Stimulated activated CD4-positive, alpha-beta T cell treated with anti-CD3 and anti-CD28 coated beads, TNF-alpha, amount 100 ng/mL, for 48 hours (primary cell): ENCODE measurements at regions not wholly inside any gene's neighbourhood (a gene's known extent, or its start where the extent isn't known, plus 50 kb on each side); places are given as distances from the start of the nearest gene placed in this dataset.

Source experiments
- DNase-seq, 3 donors: peaks; one replicate each; pipeline ENCODE4 v3.0.0-alpha.2; 2020; ENCODE audit warnings: low read depth in 3 of 3

GRCh38 chr2:194002699-194003368 lies 1654.2 kb upstream of the SLC39A10 start:
- no peak for DNase-seq

DNA sequence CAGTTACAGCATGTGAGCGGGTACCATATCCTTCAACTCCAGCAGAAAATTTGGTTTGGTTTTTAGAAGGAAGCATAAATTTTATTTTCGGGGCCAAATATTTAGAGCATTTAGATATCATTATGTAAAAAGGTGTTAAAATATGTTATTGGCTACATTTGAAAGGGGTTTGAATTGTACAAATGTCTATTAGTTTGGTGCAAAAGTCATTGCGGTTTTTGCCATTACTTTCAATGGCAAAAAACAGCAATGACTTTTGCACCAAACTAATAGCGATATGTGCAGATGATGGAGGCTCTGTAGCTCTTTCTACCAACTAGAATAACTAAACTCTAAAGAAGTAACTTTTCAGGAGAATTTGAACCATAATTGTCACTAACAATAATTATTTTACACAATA lies 1666.2 kb upstream of the SLC39A10 start:
- no peak for DNase-seq

DNA sequence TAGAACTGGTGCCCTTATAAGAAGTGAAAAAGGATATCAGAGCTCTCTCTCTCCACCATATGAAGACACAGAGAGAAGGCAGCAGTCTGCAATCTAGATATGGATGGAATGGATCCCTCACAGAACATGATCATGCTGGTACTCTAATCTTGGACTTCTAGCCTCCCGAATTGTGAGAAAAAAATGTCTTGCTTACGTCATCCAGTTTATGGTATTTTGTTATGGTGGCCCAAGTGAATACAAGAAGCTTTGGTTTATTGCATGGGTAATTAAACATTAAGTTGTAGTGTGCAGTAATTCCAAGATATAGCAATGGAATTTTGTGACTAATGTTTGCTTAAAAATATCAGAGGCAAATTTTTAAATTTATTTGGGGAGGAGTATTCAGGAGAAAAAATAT lies 1667.4 kb upstream of the SLC39A10 start:
- DNase-seq, result no peak

- DNase-seq, result no peak
These were observed 1668.2 kb upstream of the SLC39A10 start for GRCh38 chr2:193988784-193989183.

DNA sequence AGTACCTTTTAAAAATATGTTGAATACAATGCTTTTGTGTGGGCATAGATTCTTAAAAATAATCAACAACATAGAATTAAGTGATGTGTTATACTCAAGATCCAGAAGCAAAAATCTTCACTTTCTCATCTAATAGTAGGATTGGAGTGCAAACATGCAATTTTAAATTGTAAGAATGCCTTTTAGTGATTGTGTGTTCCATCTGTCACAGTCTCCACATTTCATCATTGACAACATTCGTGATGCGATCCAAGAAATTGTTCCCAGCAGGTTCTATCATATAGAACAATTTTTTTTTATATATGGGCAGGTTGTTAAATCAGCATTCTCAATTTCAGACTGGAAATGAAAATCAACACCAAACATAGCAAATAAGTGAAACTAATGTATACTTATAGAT lies 1671.8 kb upstream of the SLC39A10 start:
- DNase-seq, result no peak

- no peak for DNase-seq
These were observed 1676.4 kb upstream of the SLC39A10 start for GRCh38 chr2:193980599-193980998.

- DNase-seq, result no peak
These were observed 1683.2 kb upstream of the SLC39A10 start for GRCh38 chr2:193973781-193974180.

DNA sequence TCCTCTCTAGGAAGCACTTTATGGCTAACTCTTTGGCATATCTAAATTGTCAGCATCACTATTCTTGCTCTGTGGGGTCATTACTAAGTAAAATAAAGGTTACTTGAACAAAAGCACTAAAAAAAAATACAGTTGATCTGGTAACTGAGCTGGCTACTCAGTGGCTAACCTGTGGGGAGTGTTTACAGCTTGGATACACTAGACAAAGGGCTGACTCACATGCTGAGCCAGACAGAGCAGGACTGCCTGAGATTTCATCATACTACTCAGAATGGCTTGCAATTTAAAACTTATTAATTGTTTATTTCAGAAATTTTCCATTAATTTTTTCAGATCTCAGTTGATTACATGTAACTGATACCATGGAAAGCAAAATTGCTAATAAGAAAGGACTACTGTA lies 1690.4 kb upstream of the SLC39A10 start:
- DNase-seq, result no peak

GRCh38 chr2:193965263-193965662 lies 1691.8 kb upstream of the SLC39A10 start:
- DNase-seq, result no peak

DNA sequence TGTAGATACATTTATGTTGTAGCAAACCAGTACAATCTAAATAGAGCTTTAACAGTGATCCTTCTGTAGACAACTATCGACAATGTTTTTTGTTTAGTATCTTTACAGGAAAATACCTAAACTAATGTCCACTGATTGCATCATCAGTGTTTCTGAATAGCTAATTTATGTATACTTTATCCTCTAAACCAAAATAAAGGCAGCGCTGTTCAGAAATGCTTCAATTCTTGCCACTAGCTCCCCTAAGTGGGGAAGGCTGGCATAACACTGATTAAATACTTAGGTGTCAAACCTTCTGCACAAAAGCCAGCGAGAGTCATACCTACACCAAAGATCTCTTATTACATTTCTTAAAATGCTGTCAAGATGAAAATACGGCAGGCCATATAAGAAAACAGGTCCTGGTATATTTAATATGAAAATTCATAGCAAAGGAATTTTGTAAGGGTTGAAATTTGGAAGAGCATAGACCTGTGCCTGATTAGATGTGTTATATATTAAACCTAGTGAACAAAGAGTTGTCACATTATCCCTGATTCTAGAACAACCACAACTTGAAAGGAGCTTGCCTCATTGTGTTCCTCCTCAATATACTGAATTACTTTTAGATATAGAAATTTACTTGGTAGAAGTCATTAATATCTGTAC lies 1693.4 kb upstream of the SLC39A10 start:
- DNase-seq, result no peak

DNA sequence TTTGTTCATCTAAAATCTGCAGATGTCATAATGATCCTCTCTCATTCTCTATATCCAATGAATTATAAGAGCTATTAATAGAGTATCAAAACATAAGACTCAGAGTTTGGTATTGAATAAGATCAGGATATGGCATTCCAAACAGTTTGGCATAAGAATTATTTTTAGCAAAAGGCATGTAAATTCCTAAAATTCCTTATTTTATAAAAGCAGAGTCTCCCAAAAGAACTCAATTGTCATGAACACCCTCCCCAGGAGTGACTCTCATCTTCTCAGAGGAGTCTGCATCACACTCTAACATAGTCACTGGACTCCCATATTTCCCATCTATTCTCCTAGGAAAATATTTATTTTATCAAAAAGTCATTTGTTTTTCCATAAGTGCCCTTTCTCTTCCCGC lies 1710.2 kb upstream of the SLC39A10 start:
- DNase-seq, result no peak

DNA sequence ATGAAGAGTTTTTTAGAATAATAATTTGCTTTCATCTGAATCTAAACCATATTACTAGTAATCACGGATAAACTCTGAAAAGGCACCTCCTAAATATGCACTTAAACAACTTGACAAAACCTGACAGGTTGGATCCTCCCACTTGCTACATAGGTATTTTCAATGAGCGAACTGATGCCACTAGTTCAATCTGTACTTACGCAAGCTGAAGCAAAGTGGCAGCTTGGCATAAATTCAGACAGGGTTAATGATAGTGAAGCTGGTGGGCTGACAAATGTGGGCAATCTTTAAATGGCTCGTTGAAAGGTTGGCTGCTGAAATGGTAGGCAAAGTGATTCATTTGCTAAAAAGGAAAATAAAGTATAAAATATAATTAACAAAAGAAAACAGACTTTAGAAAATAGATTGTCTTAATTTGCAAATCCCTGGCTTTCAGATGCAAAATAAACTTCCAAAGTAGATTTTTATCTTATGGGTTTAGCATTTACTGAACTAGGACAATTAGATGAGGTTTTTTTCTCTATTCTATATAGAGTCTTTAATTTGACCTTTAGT lies 1713.5 kb upstream of the SLC39A10 start:
- no peak for DNase-seq

DNA sequence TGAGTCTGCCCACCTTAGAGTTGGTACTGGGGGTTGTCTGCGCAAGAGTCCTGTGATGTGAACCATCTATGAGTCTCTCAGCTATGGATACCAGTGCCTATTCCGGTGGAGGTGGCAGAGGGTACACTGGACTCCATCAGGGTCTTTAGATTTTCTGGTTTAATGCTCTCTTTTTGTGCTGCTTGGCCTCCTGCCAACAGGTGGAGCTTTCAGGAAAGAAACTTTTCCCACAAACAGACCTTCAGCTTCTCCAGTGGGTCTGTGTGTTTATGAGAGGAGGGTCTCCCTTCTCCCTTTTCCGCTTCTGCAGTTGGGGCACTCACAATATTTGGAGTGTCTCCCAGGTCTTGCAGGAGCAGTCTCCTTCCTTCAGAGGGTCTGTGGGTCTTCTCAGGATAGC lies 1721.9 kb upstream of the SLC39A10 start:
- no peak for DNase-seq

DNA sequence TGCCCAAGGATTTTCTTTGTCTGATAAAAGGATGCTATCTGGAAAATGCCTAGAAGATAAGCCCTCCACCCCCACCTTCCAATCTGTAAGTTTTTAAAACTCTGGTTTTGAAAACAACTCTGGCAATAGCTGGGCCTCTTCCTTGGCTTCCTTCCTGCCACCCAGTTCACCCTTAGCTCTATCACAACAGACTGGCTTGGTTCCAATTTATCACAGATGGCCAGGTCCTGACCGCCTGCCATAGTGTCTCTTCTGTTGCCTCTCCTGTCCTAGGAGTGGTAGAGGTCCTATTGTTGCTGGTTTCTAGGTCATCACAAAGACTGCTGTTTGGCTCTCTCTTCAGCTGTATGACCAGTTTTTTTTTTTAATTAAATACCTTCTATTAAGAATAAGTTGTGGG lies 1727.9 kb upstream of the SLC39A10 start:
- no peak for DNase-seq

DNA sequence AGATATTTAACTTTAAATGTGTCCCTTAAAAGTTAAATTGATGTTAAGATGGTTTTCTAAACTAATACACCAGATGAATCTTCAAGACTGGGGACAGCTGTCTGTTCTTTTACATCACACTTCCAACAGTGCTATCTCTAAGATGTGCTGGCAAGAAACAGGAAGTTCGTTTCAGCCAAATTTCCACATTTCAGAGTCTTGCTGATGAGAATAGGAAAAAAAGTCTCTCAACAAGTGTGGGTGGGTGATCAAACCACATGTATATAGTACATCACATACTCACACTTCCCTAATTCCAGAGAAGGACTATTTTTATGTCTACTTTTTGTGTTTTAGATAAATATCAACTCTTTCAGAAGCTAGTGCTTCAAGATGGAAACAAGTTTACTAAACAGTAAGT lies 1712.8 kb upstream of the TMEFF2 start:
- DNase-seq, result no peak

DNA sequence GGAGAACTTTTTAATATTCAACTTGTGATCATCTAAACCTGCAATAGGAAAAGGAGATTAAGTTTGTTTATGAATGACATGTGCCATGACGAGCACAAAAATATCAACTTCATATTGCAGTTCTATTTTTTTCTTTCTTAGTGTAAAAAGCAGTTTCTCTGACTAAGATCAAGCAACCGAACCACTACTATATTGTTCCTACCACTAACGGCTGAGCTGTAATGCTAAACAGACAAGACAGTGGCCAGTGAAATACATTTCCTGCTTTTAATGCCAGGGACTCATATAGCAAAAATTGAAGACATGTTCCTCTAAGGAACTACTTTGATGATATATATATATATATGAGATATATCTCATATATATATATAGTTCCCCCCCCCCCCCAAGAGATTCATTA lies 1705.6 kb upstream of the TMEFF2 start:
- DNase-seq, result no peak

DNA sequence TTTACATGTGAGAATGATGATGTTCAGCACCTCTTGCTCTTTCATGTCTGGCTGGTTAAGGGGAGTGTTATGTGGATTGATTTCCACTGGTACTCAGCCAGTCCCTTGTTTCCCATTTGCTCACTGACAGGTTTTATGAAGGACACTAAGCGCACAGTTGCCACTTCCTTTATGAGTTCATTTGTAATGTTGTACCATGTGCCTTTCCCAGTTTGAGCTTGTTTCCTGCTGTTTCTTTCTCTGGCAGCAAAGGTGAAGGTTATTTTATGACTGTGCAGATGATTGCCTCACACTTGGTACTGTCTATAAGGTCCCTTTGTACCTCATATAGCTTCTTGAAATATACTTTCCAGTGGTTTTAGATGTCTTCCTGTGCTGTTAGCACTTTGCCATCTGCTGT lies 1700.5 kb upstream of the TMEFF2 start:
- DNase-seq, result no peak

- DNase-seq, result no peak
These were observed 1699.3 kb upstream of the TMEFF2 start for GRCh38 chr2:193894081-193894480.

GRCh38 chr2:193891023-193891422 lies 1696.3 kb upstream of the TMEFF2 start:
- no peak for DNase-seq

- DNase-seq, result no peak
These were observed 1690.7 kb upstream of the TMEFF2 start for GRCh38 chr2:193885419-193885818.

GRCh38 chr2:193883820-193884219 lies 1689.1 kb upstream of the TMEFF2 start:
- DNase-seq, result no peak

- no peak for DNase-seq
These were observed 1682.2 kb upstream of the TMEFF2 start for GRCh38 chr2:193876980-193877379.

GRCh38 chr2:193869564-193869963 lies 1674.8 kb upstream of the TMEFF2 start:
- no peak for DNase-seq

DNA sequence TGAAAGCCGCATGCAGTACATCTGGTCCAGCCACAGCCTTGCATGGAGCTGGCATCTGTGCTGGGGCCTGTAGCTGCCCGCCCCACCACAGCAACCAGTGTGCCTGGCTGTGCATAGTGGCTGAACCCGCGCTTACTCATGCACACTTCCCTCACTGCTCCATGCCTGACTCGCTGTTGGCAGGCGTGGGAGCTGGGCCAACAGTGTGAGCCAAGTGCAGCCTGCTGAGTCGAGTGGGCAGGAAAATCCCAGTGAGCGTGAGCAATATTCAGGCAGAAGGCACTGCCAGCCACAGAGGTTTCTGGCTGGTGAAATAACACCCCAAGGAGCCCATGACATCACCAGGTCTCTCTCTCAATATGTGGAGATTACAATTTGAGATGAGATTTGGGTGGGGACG lies 1674.1 kb upstream of the TMEFF2 start:
- DNase-seq, result no peak
